Astrocyte (in vitro differentiated cells and primary cell): ENCODE measurements at regions not wholly inside any gene's neighbourhood (a gene's known extent, or its start where the extent isn't known, plus 50 kb on each side); places are given as distances from the start of the nearest gene placed in this dataset.

Source experiments
- EZH2 ChIP-seq: IDR thresholded peaks from 2 replicates; pipeline ENCODE4 v1.6.1; 2012; ENCODE audit warnings: mild to moderate bottlenecking, low read length, inconsistent platforms; ENCODE audit not compliant: insufficient read depth
- TF ChIP-seq, protein P1 (sequence below): IDR thresholded peaks from 2 replicates; pipeline ENCODE4 v1.5.1; 2011; ENCODE audit warnings: low read depth, mild to moderate bottlenecking, inconsistent platforms, low read length, moderate library complexity; ENCODE audit not compliant: insufficient read depth

- TF ChIP-seq, protein P1, sequence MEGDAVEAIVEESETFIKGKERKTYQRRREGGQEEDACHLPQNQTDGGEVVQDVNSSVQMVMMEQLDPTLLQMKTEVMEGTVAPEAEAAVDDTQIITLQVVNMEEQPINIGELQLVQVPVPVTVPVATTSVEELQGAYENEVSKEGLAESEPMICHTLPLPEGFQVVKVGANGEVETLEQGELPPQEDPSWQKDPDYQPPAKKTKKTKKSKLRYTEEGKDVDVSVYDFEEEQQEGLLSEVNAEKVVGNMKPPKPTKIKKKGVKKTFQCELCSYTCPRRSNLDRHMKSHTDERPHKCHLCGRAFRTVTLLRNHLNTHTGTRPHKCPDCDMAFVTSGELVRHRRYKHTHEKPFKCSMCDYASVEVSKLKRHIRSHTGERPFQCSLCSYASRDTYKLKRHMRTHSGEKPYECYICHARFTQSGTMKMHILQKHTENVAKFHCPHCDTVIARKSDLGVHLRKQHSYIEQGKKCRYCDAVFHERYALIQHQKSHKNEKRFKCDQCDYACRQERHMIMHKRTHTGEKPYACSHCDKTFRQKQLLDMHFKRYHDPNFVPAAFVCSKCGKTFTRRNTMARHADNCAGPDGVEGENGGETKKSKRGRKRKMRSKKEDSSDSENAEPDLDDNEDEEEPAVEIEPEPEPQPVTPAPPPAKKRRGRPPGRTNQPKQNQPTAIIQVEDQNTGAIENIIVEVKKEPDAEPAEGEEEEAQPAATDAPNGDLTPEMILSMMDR, result no peak
- no peak for TF ChIP-seq EZH2
These were observed 64.3 kb upstream of the SGO1 start for GRCh38 chr3:20250314-20250713.
